Astrocyte (in vitro differentiated cells and primary cell): ENCODE measurements at regions not wholly inside any gene's neighbourhood (a gene's known extent, or its start where the extent isn't known, plus 50 kb on each side); places are given as distances from the start of the nearest gene placed in this dataset.

ENCODE experiments used
- DNase-seq: peaks from one replicate; pipeline ENCODE4 v3.0.0-alpha.2; 2010; ENCODE audit warnings: low read depth
- FAIRE-seq: peaks from 2 replicates; lab custom pipeline; 2011; peaks lifted over from hg19 to GRCh38; lab: Jason Lieb, UNC
- H2AFZ ChIP-seq: 2 replicates; pipeline ENCODE4 v1.6.0; 2012; ENCODE audit warnings: low read depth, low read length, inconsistent platforms
- H3K27ac ChIP-seq: 2 replicates; pipeline ENCODE4 v1.5.1; 2011; ENCODE audit warnings: low read depth, low read length, inconsistent platforms
- H3K27me3 ChIP-seq: 2 replicates; pipeline ENCODE4 v1.6.0; 2011; ENCODE audit warnings: low read length, inconsistent platforms; ENCODE audit not compliant: insufficient read depth
- H3K36me3 ChIP-seq: 2 replicates; pipeline ENCODE4 v1.5.1; 2011; ENCODE audit warnings: low read length, inconsistent platforms; ENCODE audit not compliant: insufficient read depth
- H3K4me1 ChIP-seq: 2 replicates; pipeline ENCODE4 v1.5.1; 2011; ENCODE audit warnings: low read length, inconsistent platforms; ENCODE audit not compliant: insufficient read depth
- H3K4me2 ChIP-seq: 2 replicates; pipeline ENCODE4 v1.6.0; 2012; ENCODE audit warnings: low read length, inconsistent platforms
- H3K4me3 ChIP-seq: 2 replicates; pipeline ENCODE4 v1.5.1; 2011; ENCODE audit warnings: low read depth, mild to moderate bottlenecking, low read length, inconsistent platforms; ENCODE audit not compliant: insufficient read depth
- H3K79me2 ChIP-seq: 2 replicates; pipeline ENCODE4 v1.6.0; 2012; ENCODE audit warnings: mild to moderate bottlenecking, low read length, inconsistent platforms; ENCODE audit not compliant: insufficient read depth
- H3K9ac ChIP-seq: 2 replicates; pipeline ENCODE4 v1.6.0; 2012; ENCODE audit warnings: mild to moderate bottlenecking, low read length, inconsistent platforms
- H3K9me3 ChIP-seq: 2 replicates; pipeline ENCODE4 v1.5.1; 2012; ENCODE audit warnings: low read depth, mild to moderate bottlenecking, low read length, inconsistent platforms; ENCODE audit not compliant: insufficient read depth
- H4K20me1 ChIP-seq: 2 replicates; pipeline ENCODE4 v1.6.0; 2012; ENCODE audit warnings: low read length, inconsistent platforms; ENCODE audit not compliant: insufficient read depth
- H3K27ac Mint-ChIP-seq: one replicate; pipeline ENCODE4 v1.8.0; 2021; ENCODE audit warnings: mild to moderate bottlenecking, mixed read lengths; ENCODE audit not compliant: unreplicated experiment
- H3K27me3 Mint-ChIP-seq: one replicate; pipeline ENCODE4 v1.8.0; 2021; ENCODE audit warnings: low read depth, mixed read lengths; ENCODE audit not compliant: unreplicated experiment
- H3K36me3 Mint-ChIP-seq: one replicate; pipeline ENCODE4 v1.8.0; 2021; ENCODE audit warnings: low read depth, mixed read lengths; ENCODE audit not compliant: unreplicated experiment
- H3K4me1 Mint-ChIP-seq: one replicate; pipeline ENCODE4 v1.8.0; 2021; ENCODE audit warnings: low read depth, mixed read lengths; ENCODE audit not compliant: unreplicated experiment
- H3K4me3 Mint-ChIP-seq: one replicate; pipeline ENCODE4 v1.8.0; 2021; ENCODE audit warnings: mild to moderate bottlenecking, moderate library complexity, mixed read lengths; ENCODE audit not compliant: unreplicated experiment
- H3K9me3 Mint-ChIP-seq: one replicate; pipeline ENCODE4 v1.8.0; 2021; ENCODE audit warnings: mild to moderate bottlenecking, mixed read lengths; ENCODE audit not compliant: unreplicated experiment
- EZH2 ChIP-seq: IDR thresholded peaks from 2 replicates; pipeline ENCODE4 v1.6.1; 2012; ENCODE audit warnings: mild to moderate bottlenecking, low read length, inconsistent platforms; ENCODE audit not compliant: insufficient read depth
- TF ChIP-seq, protein P1 (sequence below): IDR thresholded peaks from 2 replicates; pipeline ENCODE4 v1.5.1; 2011; ENCODE audit warnings: low read depth, mild to moderate bottlenecking, inconsistent platforms, low read length, moderate library complexity; ENCODE audit not compliant: insufficient read depth

DNA sequence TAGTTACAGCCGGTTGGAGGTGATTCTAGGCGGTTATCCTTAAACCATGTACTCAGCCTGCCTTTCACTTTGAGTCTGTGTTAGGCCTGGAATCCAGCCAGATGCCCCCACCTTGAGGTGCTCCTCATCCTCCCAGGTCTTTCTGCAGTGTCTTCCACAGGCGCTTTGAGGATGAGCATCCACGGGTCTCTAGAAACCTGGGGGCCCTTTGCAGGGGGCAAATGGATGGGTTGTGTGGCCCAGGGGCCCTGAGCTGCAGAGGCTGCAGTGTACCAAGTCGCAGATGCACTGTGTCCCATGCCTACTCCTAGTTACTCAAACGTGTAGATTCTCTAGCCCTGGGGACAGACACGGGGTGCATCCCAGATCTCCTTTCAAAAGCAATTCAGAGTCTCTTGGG is 242.1 kb upstream of the IRX1 start:
- H3K36me3 Mint-ChIP-seq, result no peaks in the 10 kb centered on the region
- Histone ChIP-seq H3K4me1 (no peaks in the 10 kb centered on the region), H3K79me2 (no peaks in the 10 kb centered on the region), H3K27ac (no peak overlapping the region), H3K4me3 (no peak overlapping the region), H2AFZ (no peak overlapping the region), H3K9me3 (no peaks in the 10 kb centered on the region), H4K20me1 (no peaks in the 10 kb centered on the region), H3K9ac (no peak overlapping the region), H3K4me2 (no peak overlapping the region), H3K27me3 (no peaks in the 10 kb centered on the region), H3K36me3 (no peaks in the 10 kb centered on the region)
- peaks cover 32% of the 10 kb centered on the region for H3K27me3 Mint-ChIP-seq
- H3K4me1 Mint-ChIP-seq, result no peaks in the 10 kb centered on the region
- FAIRE-seq (no peak), DNase-seq (no peak)
- H3K27ac Mint-ChIP-seq, result no peak overlapping the region
- TF ChIP-seq, protein P1, sequence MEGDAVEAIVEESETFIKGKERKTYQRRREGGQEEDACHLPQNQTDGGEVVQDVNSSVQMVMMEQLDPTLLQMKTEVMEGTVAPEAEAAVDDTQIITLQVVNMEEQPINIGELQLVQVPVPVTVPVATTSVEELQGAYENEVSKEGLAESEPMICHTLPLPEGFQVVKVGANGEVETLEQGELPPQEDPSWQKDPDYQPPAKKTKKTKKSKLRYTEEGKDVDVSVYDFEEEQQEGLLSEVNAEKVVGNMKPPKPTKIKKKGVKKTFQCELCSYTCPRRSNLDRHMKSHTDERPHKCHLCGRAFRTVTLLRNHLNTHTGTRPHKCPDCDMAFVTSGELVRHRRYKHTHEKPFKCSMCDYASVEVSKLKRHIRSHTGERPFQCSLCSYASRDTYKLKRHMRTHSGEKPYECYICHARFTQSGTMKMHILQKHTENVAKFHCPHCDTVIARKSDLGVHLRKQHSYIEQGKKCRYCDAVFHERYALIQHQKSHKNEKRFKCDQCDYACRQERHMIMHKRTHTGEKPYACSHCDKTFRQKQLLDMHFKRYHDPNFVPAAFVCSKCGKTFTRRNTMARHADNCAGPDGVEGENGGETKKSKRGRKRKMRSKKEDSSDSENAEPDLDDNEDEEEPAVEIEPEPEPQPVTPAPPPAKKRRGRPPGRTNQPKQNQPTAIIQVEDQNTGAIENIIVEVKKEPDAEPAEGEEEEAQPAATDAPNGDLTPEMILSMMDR, result no peak
- no peak for TF ChIP-seq EZH2
- no peak overlapping the region for H3K4me3 Mint-ChIP-seq
- H3K9me3 Mint-ChIP-seq, result peaks cover 3% of the 10 kb centered on the region

- Mint-ChIP-seq H3K9me3 (peaks cover 3% of the 10 kb centered on the region), H3K27me3 (peaks cover 39% of the 10 kb centered on the region), H3K4me1 (no peaks in the 10 kb centered on the region), H3K4me3 (no peak overlapping the region), H3K36me3 (no peaks in the 10 kb centered on the region), H3K27ac (no peak overlapping the region)
- Histone ChIP-seq H3K4me1 (no peaks in the 10 kb centered on the region), H3K27me3 (no peaks in the 10 kb centered on the region), H3K79me2 (no peaks in the 10 kb centered on the region), H3K27ac (no peak overlapping the region), H3K9ac (no peak overlapping the region), H4K20me1 (no peaks in the 10 kb centered on the region), H3K4me3 (no peak overlapping the region), H2AFZ (no peak overlapping the region), H3K36me3 (no peaks in the 10 kb centered on the region), H3K4me2 (no peak overlapping the region), H3K9me3 (no peaks in the 10 kb centered on the region)
- no peak for TF ChIP-seq EZH2
- TF ChIP-seq, protein P1, result no peak
- no peak for FAIRE-seq
- no peak for DNase-seq
Measured at GRCh38 chr5:3352711-3353110, 242.9 kb upstream of the IRX1 start.

- DNase-seq (no peak), FAIRE-seq (no peak)
- peaks cover 38% of the 10 kb centered on the region for H3K27me3 Mint-ChIP-seq
- H3K27ac Mint-ChIP-seq, result no peak overlapping the region
- Histone ChIP-seq H3K36me3 (no peaks in the 10 kb centered on the region), H3K79me2 (no peaks in the 10 kb centered on the region), H3K9me3 (no peaks in the 10 kb centered on the region), H3K4me1 (no peaks in the 10 kb centered on the region), H2AFZ (no peak overlapping the region), H3K9ac (no peak overlapping the region), H3K4me2 (no peak overlapping the region), H4K20me1 (no peaks in the 10 kb centered on the region), H3K27me3 (no peaks in the 10 kb centered on the region), H3K27ac (no peak overlapping the region), H3K4me3 (no peak overlapping the region)
- H3K9me3 Mint-ChIP-seq, result peaks cover 3% of the 10 kb centered on the region
- no peaks in the 10 kb centered on the region for H3K36me3 Mint-ChIP-seq
- no peaks in the 10 kb centered on the region for H3K4me1 Mint-ChIP-seq
- no peak overlapping the region for H3K4me3 Mint-ChIP-seq
- TF ChIP-seq, protein P1, result no peak
- no peak for TF ChIP-seq EZH2
Measured at GRCh38 chr5:3351581-3352442, 243.8 kb upstream of the IRX1 start.
